HG02610 (cell line): ENCODE measurements at regions not wholly inside any gene's neighbourhood (a gene's known extent, or its start where the extent isn't known, plus 50 kb on each side); places are given as distances from the start of the nearest gene placed in this dataset.
A peak's percentile ranks its signal among the peaks of the same experiment; 100 is the strongest.
"Not testable (repeated sequence)": the region's sequence is repeated elsewhere in the genome, so short reads cannot be mapped to it uniquely, and the experiment has no call there.

Source experiments
- ATAC-seq: cut with Tn5 transposase; IDR thresholded peaks from one replicate; pipeline ENCODE4 v1.9.1; 2021; ENCODE audit warnings: mild to moderate bottlenecking, moderate library complexity; ENCODE audit not compliant: unreplicated experiment

GRCh38 chr13:81041761-81042160 lies 700.8 kb upstream of the SPRY2 start:
- no peak for ATAC-seq

GRCh38 chr13:81031996-81032395 lies 691.1 kb upstream of the SPRY2 start:
- ATAC-seq, result no peak

GRCh38 chr13:81025091-81025490 lies 684.2 kb upstream of the SPRY2 start:
- no peak for ATAC-seq

GRCh38 chr13:81021284-81021840 lies 680.4 kb upstream of the SPRY2 start:
- ATAC-seq, result no peak

GRCh38 chr13:81020010-81020409 lies 679.1 kb upstream of the SPRY2 start:
- no peak for ATAC-seq

GRCh38 chr13:81018936-81019335 lies 678.0 kb upstream of the SPRY2 start:
- no peak for ATAC-seq

- peak; percentile 68 for ATAC-seq
These were observed 676.7 kb upstream of the SPRY2 start for GRCh38 chr13:81017513-81018152.

GRCh38 chr13:81012031-81012430 lies 671.1 kb upstream of the SPRY2 start:
- ATAC-seq, result no peak

GRCh38 chr13:81001828-81002385 lies 661.0 kb upstream of the SPRY2 start:
- no peak for ATAC-seq

- ATAC-seq, result not testable (repeated sequence)
These were observed 657.7 kb upstream of the SPRY2 start for GRCh38 chr13:80998603-80999002.

GRCh38 chr13:80989747-80990146 lies 648.8 kb upstream of the SPRY2 start:
- ATAC-seq, result no peak

- no peak for ATAC-seq
These were observed 648.3 kb upstream of the SPRY2 start for GRCh38 chr13:80989241-80989640.

- no peak for ATAC-seq
These were observed 647.6 kb upstream of the SPRY2 start for GRCh38 chr13:80988391-80989151.

GRCh38 chr13:80979035-80979641 lies 638.2 kb upstream of the SPRY2 start:
- peak; percentile 98 for ATAC-seq

GRCh38 chr13:80977168-80977567 lies 636.2 kb upstream of the SPRY2 start:
- ATAC-seq, result no peak

GRCh38 chr13:80975903-80976302 lies 635.0 kb upstream of the SPRY2 start:
- no peak for ATAC-seq

GRCh38 chr13:80973721-80974120 lies 632.8 kb upstream of the SPRY2 start:
- no peak for ATAC-seq

GRCh38 chr13:80972857-80973478 lies 632.0 kb upstream of the SPRY2 start:
- no peak for ATAC-seq

GRCh38 chr13:80965097-80965496 lies 624.2 kb upstream of the SPRY2 start:
- ATAC-seq, result no peak

GRCh38 chr13:80962855-80963254 lies 621.9 kb upstream of the SPRY2 start:
- no peak for ATAC-seq

- ATAC-seq, result no peak
These were observed 621.2 kb upstream of the SPRY2 start for GRCh38 chr13:80962173-80962572.
